GM12864 (cell line): ENCODE measurements at regions not wholly inside any gene's neighbourhood (a gene's known extent, or its start where the extent isn't known, plus 50 kb on each side); places are given as distances from the start of the nearest gene placed in this dataset.

Source experiments
- DNase-seq: peaks from one replicate; pipeline ENCODE4 v3.0.0-alpha.2; 2011; ENCODE audit warnings: low read depth
- H3K4me3 ChIP-seq: 2 replicates; pipeline ENCODE4 v1.5.1; 2011; ENCODE audit warnings: mild to moderate bottlenecking, low read depth, low read length, control low read depth
- TF ChIP-seq, protein P1 (sequence below): IDR thresholded peaks from 2 replicates; pipeline ENCODE4 v1.5.1; 2011; ENCODE audit warnings: low read depth, mild to moderate bottlenecking, moderate library complexity, low read length, control low read depth, inconsistent platforms; ENCODE audit errors: missing control alignments

DNA sequence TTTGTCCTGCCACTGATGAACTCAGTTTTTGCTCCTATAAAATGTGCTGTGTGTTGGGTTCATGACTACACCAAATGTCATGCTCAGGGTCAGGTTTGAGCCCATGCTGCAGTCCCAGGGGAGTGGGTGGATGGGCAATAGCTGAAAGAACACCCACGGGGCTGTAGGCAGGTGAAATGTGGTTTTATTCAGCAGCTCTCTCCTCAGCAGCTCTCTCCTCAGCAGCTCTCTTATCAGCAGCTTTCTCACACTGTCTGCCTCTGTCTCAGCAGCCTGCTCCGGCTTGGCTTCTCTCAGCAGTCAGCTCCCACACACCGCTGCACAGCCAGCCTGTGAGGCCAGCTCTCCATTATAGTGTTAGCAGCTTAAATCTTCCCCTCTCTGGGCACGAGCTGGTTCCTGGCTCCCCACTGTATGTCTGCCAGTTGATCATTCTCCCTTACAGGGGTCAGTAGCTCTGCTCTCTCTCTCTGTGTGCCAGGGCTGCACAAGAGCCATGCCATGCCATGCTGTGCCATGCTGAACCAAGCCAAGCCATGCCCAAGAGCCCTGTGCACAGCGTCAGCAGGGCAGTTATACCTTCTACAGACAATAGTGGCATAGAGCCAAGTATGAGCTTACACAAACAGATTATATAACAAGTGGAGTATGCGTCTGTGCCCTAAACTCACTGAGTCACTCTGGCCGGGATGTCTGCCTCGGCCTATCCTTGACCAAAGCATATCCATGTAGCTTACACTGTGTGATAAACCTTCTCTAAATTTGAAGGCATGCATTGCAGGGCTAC, 303.3 kb upstream of the TMPO start:
- DNase-seq: no peak
- TF ChIP-seq, protein P1, sequence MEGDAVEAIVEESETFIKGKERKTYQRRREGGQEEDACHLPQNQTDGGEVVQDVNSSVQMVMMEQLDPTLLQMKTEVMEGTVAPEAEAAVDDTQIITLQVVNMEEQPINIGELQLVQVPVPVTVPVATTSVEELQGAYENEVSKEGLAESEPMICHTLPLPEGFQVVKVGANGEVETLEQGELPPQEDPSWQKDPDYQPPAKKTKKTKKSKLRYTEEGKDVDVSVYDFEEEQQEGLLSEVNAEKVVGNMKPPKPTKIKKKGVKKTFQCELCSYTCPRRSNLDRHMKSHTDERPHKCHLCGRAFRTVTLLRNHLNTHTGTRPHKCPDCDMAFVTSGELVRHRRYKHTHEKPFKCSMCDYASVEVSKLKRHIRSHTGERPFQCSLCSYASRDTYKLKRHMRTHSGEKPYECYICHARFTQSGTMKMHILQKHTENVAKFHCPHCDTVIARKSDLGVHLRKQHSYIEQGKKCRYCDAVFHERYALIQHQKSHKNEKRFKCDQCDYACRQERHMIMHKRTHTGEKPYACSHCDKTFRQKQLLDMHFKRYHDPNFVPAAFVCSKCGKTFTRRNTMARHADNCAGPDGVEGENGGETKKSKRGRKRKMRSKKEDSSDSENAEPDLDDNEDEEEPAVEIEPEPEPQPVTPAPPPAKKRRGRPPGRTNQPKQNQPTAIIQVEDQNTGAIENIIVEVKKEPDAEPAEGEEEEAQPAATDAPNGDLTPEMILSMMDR: no peak
- H3K4me3 ChIP-seq: no peak overlapping the region

DNA sequence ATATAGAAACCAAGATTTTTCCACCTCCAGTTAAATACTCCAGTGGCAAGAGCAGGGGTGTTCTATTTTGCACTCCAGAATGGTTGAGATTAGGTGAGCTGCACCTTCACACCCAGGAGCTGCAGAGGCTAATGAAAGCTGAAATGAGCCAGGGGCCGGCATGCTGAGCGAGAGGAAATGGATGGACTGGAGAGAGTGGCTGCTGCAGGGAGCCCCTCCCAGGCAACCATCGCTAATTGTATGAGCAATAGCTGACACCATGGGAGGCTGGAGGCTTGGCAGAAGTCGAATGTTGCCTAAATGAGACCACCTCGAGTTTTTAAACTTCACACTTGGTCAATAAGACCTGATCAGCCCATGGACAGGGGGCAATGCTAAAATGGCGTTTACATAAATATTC, 301.8 kb upstream of the TMPO start:
- TF ChIP-seq, protein P1: no peak
- no peak for DNase-seq
- H3K4me3 ChIP-seq: no peak overlapping the region

DNA sequence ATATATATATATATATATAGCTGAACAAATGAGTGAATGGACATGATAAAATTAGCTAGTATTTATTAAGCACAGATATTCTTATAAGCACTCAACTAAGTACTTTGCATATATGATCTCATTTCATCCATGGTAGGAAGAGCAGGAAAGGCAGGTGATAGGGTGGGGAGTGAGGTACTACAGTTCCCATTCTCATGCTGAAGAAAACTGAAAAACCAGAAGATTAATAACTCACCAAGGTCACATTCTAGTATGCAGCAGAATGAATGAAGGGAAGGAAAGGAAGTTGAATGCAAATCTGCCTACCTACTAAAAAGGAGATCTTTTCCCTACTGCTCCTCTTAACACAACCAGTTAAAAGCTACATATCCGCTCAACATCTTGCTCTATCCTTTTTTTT, 298.1 kb upstream of the TMPO start:
- TF ChIP-seq, protein P1: no peak
- DNase-seq: no peak
- no peak overlapping the region for H3K4me3 ChIP-seq

DNA sequence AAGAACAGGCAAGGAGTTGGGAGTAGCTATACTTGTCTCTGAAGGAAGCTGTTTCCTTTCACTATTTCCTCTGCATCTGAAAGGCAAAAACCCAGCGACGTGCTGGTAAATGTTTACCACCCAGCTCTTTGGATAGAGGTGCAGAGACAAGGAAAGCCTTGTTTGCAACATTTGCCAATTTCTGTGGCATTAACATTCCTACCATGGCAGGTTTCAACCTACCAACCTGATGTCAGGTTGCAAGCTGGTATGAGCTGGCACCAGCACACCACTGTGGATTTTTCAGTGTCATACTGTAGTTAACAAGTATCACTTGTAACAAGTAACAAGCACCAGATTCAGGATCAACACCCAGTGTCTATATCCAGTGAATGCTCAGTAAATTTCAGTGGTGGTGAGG, 294.8 kb upstream of the TMPO start:
- no peak overlapping the region for H3K4me3 ChIP-seq
- DNase-seq: no peak
- TF ChIP-seq, protein P1: no peak

DNA sequence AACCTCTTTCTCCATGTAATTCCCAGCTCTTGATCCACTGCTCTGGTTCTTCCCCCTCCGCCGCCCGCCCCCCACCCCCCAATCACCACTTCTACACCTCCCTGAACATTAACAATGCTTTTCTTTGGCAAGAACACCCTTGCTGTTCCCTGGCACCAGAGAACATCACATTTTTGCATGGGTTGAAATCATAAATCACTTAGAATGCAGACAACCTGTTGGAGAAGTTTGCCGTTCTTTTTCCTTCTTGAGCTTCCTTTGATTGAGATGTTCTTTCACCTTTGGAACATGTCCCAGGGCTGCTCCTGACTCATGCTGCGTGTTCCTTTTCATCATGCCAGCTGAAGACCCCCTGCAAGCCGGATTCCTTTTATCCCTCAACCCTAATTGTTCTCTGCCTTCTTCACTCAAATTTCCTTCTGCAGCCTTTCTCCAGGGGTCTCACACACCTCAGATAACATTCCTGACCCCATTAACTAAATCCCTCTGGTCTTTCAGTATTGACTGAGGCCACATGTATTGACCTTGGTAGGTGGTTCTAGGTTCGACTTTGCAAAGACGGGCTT, 294.1 kb upstream of the TMPO start:
- TF ChIP-seq, protein P1: no peak
- DNase-seq: no peak
- H3K4me3 ChIP-seq: no peak overlapping the region

DNA sequence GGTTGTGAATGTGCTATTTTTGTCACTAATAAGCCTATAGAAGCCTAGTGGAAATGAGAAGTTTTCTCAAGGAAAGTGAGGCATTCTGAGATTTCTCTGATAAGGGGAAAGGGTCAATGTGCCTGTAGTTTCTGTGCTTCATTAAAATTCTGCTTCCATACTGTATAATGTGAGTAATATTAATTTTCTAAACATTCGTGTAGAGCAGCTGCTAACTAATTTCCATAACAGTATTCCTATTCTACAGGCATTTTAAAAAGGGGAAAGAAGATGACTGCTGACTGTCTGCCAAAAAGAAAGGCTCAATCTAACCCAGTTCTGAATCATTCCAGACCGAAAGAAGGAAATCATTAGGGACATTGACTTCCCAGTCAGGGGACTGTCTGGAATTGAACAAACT, 293.3 kb upstream of the TMPO start:
- TF ChIP-seq, protein P1: no peak
- no peak for DNase-seq
- no peak overlapping the region for H3K4me3 ChIP-seq
